MM.1S (cell line): ENCODE measurements at regions not wholly inside any gene's neighbourhood (a gene's known extent, or its start where the extent isn't known, plus 50 kb on each side); places are given as distances from the start of the nearest gene placed in this dataset.

Experiments used
- CTCF ChIP-seq: fragments of 300-600 bp; sonication (generic); IDR thresholded peaks from 2 replicates; pipeline ENCODE4 v1.5.1; 2016; ENCODE audit warnings: antibody characterized with exemption, low read length, mixed read lengths
- EZH2phosphoT487 ChIP-seq: fragments of 300-600 bp; sonication (generic); IDR thresholded peaks from 2 replicates; pipeline ENCODE4 v1.6.1; 2018; ENCODE audit warnings: antibody characterized with exemption, low read length

GRCh38 chr7:41629711-41630111 is 73.2 kb downstream of the INHBA start:
- TF ChIP-seq EZH2phosphoT487 = no peak
- TF ChIP-seq CTCF = no peak
